Cardiac muscle cell (in vitro differentiated cells and primary cell): ENCODE measurements at regions not wholly inside any gene's neighbourhood (a gene's known extent, or its start where the extent isn't known, plus 50 kb on each side); places are given as distances from the start of the nearest gene placed in this dataset.
A peak's percentile ranks its signal among the peaks of the same experiment; 100 is the strongest.

Experiments used
- DNase-seq, 2 donors: peaks; one replicate each; pipeline versions ENCODE4 v3.0.0 to v3.0.0-alpha.2; 2010 to 2017; ENCODE audit warnings: low read depth in 1 of 2, low spot score in 1 of 2
- H3K27ac ChIP-seq: fragments of 200-600 bp; sonication (generic); 2 replicates; pipeline ENCODE4 v1.5.1; 2016
- H3K27me3 ChIP-seq: fragments of 200-600 bp; sonication (generic); 2 replicates; pipeline ENCODE4 v1.6.0; 2016; ENCODE audit warnings: control low read depth
- H3K36me3 ChIP-seq: fragments of 200-600 bp; sonication (generic); 2 replicates; pipeline ENCODE4 v1.5.1; 2016; ENCODE audit warnings: control low read depth
- H3K4me1 ChIP-seq: fragments of 200-600 bp; sonication (generic); 2 replicates; pipeline ENCODE4 v1.8.1; 2017; ENCODE audit warnings: low read depth, mild to moderate bottlenecking, mixed run types
- H3K4me3 ChIP-seq: fragments of 200-600 bp; sonication (generic); 2 replicates; pipeline ENCODE4 v1.5.1; 2016; ENCODE audit warnings: mild to moderate bottlenecking
- H3K9me3 ChIP-seq: fragments of 200-600 bp; sonication (generic); 2 replicates; pipeline ENCODE4 v1.5.1; 2017; ENCODE audit warnings: low read depth, mild to moderate bottlenecking, control low read depth
- CTCF ChIP-seq: IDR thresholded peaks from 2 replicates; pipeline ENCODE4 v1.5.1; 2012; ENCODE audit warnings: low read depth, mild to moderate bottlenecking, low read length

- Histone ChIP-seq H3K4me1 (no peaks in the 10 kb centered on the region), H3K4me3 (no peak overlapping the region), H3K27ac (no peak overlapping the region), H3K36me3 (no peaks in the 10 kb centered on the region), H3K27me3 (no peaks in the 10 kb centered on the region), H3K9me3 (no peaks in the 10 kb centered on the region)
- DNase-seq: peak in 1 of 2 donors; percentile 79
- no peak for TF ChIP-seq CTCF
Observed at GRCh38 chr3:72186400-72186855, 401.5 kb upstream of the PROK2 start.

- no peak overlapping the region for H3K4me3 ChIP-seq
- peak in 1 of 2 donors; percentile 76 for DNase-seq
- H3K9me3 ChIP-seq: no peaks in the 10 kb centered on the region
- H3K27ac ChIP-seq: no peak overlapping the region
- no peaks in the 10 kb centered on the region for H3K4me1 ChIP-seq
- TF ChIP-seq CTCF: no peak
- H3K36me3 ChIP-seq: no peaks in the 10 kb centered on the region
- peaks cover 3% of the 10 kb centered on the region for H3K27me3 ChIP-seq
Observed at GRCh38 chr3:72185549-72186399, 400.8 kb upstream of the PROK2 start.

GRCh38 chr3:72183489-72183888 lies 398.5 kb upstream of the PROK2 start:
- no peak for DNase-seq
- Histone ChIP-seq H3K4me1 (no peaks in the 10 kb centered on the region), H3K27me3 (peaks cover 3% of the 10 kb centered on the region), H3K36me3 (no peaks in the 10 kb centered on the region), H3K4me3 (no peak overlapping the region), H3K27ac (no peak overlapping the region), H3K9me3 (no peaks in the 10 kb centered on the region)
- no peak for TF ChIP-seq CTCF

- Histone ChIP-seq H3K9me3 (no peaks in the 10 kb centered on the region), H3K36me3 (no peaks in the 10 kb centered on the region), H3K4me1 (no peaks in the 10 kb centered on the region), H3K4me3 (no peak overlapping the region), H3K27ac (no peak overlapping the region), H3K27me3 (peaks cover 3% of the 10 kb centered on the region)
- no peak for DNase-seq
- no peak for TF ChIP-seq CTCF
Observed at GRCh38 chr3:72182206-72182605, 397.3 kb upstream of the PROK2 start.

GRCh38 chr3:72181251-72181650 lies 396.3 kb upstream of the PROK2 start:
- Histone ChIP-seq H3K36me3 (no peaks in the 10 kb centered on the region), H3K4me1 (no peaks in the 10 kb centered on the region), H3K9me3 (no peaks in the 10 kb centered on the region), H3K27me3 (peaks cover 3% of the 10 kb centered on the region), H3K4me3 (no peak overlapping the region), H3K27ac (no peak overlapping the region)
- no peak for DNase-seq
- TF ChIP-seq CTCF: no peak
